GM23338 (cell line): ENCODE measurements at regions not wholly inside any gene's neighbourhood (a gene's known extent, or its start where the extent isn't known, plus 50 kb on each side); places are given as distances from the start of the nearest gene placed in this dataset.

Experiments used
- ATAC-seq: fragments of 200-7000 bp; cut with Tn5 transposase; 3 replicates; pipeline ENCODE4 v1.9.1; 2020
- DNase-seq: peaks from one replicate; pipeline ENCODE4 v3.0.0-alpha.2; 2015; ENCODE audit warnings: low spot score
- H2AFZ ChIP-seq: fragments of 200-600 bp; sonication (generic); 2 replicates; pipeline ENCODE4 v1.8.0; 2016; ENCODE audit warnings: antibody characterized with exemption, mild to moderate bottlenecking, moderate library complexity
- H3F3A ChIP-seq: fragments of 200-600 bp; sonication (generic); replicated peaks from 2 replicates; pipeline ENCODE4 v1.8.0; 2017; ENCODE audit warnings: antibody characterized with exemption, mixed run types, low read depth
- H3K27ac ChIP-seq: fragments of 200-600 bp; sonication (generic); 2 replicates; pipeline ENCODE4 v1.6.1; 2016; ENCODE audit warnings: low read depth
- H3K27me3 ChIP-seq: fragments of 200-600 bp; sonication (generic); 2 replicates; pipeline ENCODE4 v1.8.0; 2016; ENCODE audit warnings: mild to moderate bottlenecking, mixed run types, moderate library complexity; ENCODE audit not compliant: insufficient read depth
- H3K36me3 ChIP-seq: fragments of 200-600 bp; sonication (generic); 2 replicates; pipeline ENCODE4 v1.8.0; 2016; ENCODE audit warnings: mild to moderate bottlenecking; ENCODE audit not compliant: insufficient read depth
- H3K4me1 ChIP-seq: fragments of 200-600 bp; sonication (generic); 2 replicates; pipeline ENCODE4 v1.8.0; 2016; ENCODE audit warnings: mild to moderate bottlenecking, moderate library complexity; ENCODE audit not compliant: insufficient read depth
- H3K4me2 ChIP-seq: fragments of 200-600 bp; sonication (generic); 2 replicates; pipeline ENCODE4 v1.7.1; 2017; ENCODE audit warnings: mixed run types
- H3K4me3 ChIP-seq: fragments of 200-600 bp; sonication (generic); 2 replicates; pipeline ENCODE4 v1.6.1; 2016; ENCODE audit warnings: mixed run types
- H3K79me2 ChIP-seq: fragments of 200-600 bp; sonication (generic); replicated peaks from 2 replicates; pipeline ENCODE4 v1.8.0; 2017; ENCODE audit warnings: mild to moderate bottlenecking; ENCODE audit not compliant: insufficient read depth
- H3K9me2 ChIP-seq: fragments of 200-600 bp; sonication (generic); 2 replicates; pipeline ENCODE4 v1.8.0; 2017; ENCODE audit not compliant: insufficient read depth
- H4K20me1 ChIP-seq: fragments of 200-600 bp; sonication (generic); replicated peaks from 2 replicates; pipeline ENCODE4 v1.8.0; 2017; ENCODE audit warnings: mild to moderate bottlenecking; ENCODE audit not compliant: insufficient read depth
- H3K27ac Mint-ChIP-seq: 2 replicates; pipeline ENCODE4 v1.8.0; 2020; ENCODE audit warnings: inconsistent platforms, mild to moderate bottlenecking, moderate library complexity, mixed read lengths
- H3K27me3 Mint-ChIP-seq: 3 replicates; pipeline ENCODE4 v1.8.0; 2022; ENCODE audit warnings: low read depth, mild to moderate bottlenecking, moderate library complexity, mixed read lengths, inconsistent platforms; ENCODE audit not compliant: insufficient read depth, poor library complexity
- H3K36me3 Mint-ChIP-seq: 3 replicates; pipeline ENCODE4 v1.8.0; 2021; ENCODE audit warnings: low read depth, mild to moderate bottlenecking, inconsistent platforms, moderate library complexity, mixed read lengths
- H3K4me1 Mint-ChIP-seq: 3 replicates; pipeline ENCODE4 v1.8.0; 2020; ENCODE audit warnings: mild to moderate bottlenecking, inconsistent platforms, mixed read lengths
- H3K4me3 Mint-ChIP-seq: 3 replicates; pipeline ENCODE4 v1.8.0; 2021; ENCODE audit warnings: moderate library complexity, mild to moderate bottlenecking, inconsistent platforms, mixed read lengths
- H3K9me3 Mint-ChIP-seq: 3 replicates; pipeline ENCODE4 v1.8.0; 2020; ENCODE audit warnings: moderate library complexity, mild to moderate bottlenecking, inconsistent platforms, mixed read lengths
- CREB1 ChIP-seq: fragments of 250-450 bp; sonication (Bioruptor Pico); IDR thresholded peaks from 2 replicates; pipeline ENCODE4 v1.5.0; 2020; ENCODE audit warnings: low read depth, mild to moderate bottlenecking, moderate library complexity
- EZH2phosphoT487 ChIP-seq: fragments of 200-600 bp; sonication (generic); IDR thresholded peaks from one replicate; pipeline ENCODE4 v1.8.1; 2018; ENCODE audit warnings: antibody characterized with exemption; ENCODE audit not compliant: unreplicated experiment
- JUNB ChIP-seq: IDR thresholded peaks from one replicate; pipeline ENCODE4 v1.6.1; 2016; ENCODE audit warnings: antibody characterized with exemption; ENCODE audit not compliant: unreplicated experiment
- NANOG ChIP-seq: IDR thresholded peaks from 2 replicates; pipeline ENCODE4 v1.6.1; 2016; ENCODE audit warnings: antibody characterized with exemption, borderline replicate concordance
- POLR2AphosphoS5 ChIP-seq: IDR thresholded peaks from 2 replicates; pipeline ENCODE4 v1.6.1; 2016; ENCODE audit warnings: antibody characterized with exemption, low read depth
- STAT1 ChIP-seq: IDR thresholded peaks from one replicate; pipeline ENCODE4 v1.6.1; 2016; ENCODE audit warnings: antibody characterized with exemption; ENCODE audit not compliant: unreplicated experiment
- ZNF114 ChIP-seq: fragments of 250-450 bp; sonication (Bioruptor Pico); IDR thresholded peaks from 2 replicates; pipeline ENCODE4 v1.5.0; 2020; ENCODE audit warnings: mild to moderate bottlenecking, moderate library complexity
- ZNF331 ChIP-seq: fragments of 250-450 bp; sonication (Bioruptor Pico); IDR thresholded peaks from 2 replicates; pipeline ENCODE4 v1.5.0; 2020; ENCODE audit warnings: low read depth, mild to moderate bottlenecking, moderate library complexity
- TF ChIP-seq, protein P1 (sequence below): fragments of 250-450 bp; sonication (Bioruptor Pico); IDR thresholded peaks from 2 replicates; pipeline ENCODE4 v1.5.0; 2020; ENCODE audit warnings: mild to moderate bottlenecking, moderate library complexity
- TF ChIP-seq, protein P2 (sequence below), 2 experiments: fragments of 200-600 bp in 1 of 2; sonication (generic) in 1 of 2; conservative IDR thresholded peaks; 2 replicates each; pipeline versions ENCODE4 v1.5.1 to v1.6.1; 2016 to 2017; ENCODE audit warnings: antibody characterized with exemption in 2 of 2, low read depth in 2 of 2, mild to moderate bottlenecking in 2 of 2, moderate library complexity in 1 of 2
- TF ChIP-seq, protein P3 (sequence below): IDR thresholded peaks from one replicate; pipeline ENCODE4 v1.6.1; 2018; ENCODE audit warnings: antibody characterized with exemption; ENCODE audit not compliant: unreplicated experiment

DNA sequence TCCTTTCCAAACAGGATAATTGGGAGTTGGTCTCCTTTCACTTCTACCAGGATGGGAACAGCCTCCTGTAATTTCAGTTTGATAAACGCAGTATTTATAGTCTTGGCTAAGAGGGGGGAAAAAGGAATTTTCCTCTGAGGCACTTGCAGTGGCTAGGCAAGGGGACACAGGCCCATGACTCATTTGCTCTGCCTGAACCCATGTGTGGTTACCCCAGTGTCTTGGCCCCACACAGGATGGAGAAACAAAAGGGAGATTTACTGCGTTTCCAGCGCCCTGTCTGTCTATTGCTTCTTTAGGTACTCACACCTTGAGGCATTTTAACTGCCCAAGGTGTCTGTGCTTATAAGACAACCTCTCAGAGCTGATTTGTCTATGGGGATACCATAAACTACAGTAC is 74.8 kb upstream of the NEDD9 start (continued):
- TF ChIP-seq, protein P1, sequence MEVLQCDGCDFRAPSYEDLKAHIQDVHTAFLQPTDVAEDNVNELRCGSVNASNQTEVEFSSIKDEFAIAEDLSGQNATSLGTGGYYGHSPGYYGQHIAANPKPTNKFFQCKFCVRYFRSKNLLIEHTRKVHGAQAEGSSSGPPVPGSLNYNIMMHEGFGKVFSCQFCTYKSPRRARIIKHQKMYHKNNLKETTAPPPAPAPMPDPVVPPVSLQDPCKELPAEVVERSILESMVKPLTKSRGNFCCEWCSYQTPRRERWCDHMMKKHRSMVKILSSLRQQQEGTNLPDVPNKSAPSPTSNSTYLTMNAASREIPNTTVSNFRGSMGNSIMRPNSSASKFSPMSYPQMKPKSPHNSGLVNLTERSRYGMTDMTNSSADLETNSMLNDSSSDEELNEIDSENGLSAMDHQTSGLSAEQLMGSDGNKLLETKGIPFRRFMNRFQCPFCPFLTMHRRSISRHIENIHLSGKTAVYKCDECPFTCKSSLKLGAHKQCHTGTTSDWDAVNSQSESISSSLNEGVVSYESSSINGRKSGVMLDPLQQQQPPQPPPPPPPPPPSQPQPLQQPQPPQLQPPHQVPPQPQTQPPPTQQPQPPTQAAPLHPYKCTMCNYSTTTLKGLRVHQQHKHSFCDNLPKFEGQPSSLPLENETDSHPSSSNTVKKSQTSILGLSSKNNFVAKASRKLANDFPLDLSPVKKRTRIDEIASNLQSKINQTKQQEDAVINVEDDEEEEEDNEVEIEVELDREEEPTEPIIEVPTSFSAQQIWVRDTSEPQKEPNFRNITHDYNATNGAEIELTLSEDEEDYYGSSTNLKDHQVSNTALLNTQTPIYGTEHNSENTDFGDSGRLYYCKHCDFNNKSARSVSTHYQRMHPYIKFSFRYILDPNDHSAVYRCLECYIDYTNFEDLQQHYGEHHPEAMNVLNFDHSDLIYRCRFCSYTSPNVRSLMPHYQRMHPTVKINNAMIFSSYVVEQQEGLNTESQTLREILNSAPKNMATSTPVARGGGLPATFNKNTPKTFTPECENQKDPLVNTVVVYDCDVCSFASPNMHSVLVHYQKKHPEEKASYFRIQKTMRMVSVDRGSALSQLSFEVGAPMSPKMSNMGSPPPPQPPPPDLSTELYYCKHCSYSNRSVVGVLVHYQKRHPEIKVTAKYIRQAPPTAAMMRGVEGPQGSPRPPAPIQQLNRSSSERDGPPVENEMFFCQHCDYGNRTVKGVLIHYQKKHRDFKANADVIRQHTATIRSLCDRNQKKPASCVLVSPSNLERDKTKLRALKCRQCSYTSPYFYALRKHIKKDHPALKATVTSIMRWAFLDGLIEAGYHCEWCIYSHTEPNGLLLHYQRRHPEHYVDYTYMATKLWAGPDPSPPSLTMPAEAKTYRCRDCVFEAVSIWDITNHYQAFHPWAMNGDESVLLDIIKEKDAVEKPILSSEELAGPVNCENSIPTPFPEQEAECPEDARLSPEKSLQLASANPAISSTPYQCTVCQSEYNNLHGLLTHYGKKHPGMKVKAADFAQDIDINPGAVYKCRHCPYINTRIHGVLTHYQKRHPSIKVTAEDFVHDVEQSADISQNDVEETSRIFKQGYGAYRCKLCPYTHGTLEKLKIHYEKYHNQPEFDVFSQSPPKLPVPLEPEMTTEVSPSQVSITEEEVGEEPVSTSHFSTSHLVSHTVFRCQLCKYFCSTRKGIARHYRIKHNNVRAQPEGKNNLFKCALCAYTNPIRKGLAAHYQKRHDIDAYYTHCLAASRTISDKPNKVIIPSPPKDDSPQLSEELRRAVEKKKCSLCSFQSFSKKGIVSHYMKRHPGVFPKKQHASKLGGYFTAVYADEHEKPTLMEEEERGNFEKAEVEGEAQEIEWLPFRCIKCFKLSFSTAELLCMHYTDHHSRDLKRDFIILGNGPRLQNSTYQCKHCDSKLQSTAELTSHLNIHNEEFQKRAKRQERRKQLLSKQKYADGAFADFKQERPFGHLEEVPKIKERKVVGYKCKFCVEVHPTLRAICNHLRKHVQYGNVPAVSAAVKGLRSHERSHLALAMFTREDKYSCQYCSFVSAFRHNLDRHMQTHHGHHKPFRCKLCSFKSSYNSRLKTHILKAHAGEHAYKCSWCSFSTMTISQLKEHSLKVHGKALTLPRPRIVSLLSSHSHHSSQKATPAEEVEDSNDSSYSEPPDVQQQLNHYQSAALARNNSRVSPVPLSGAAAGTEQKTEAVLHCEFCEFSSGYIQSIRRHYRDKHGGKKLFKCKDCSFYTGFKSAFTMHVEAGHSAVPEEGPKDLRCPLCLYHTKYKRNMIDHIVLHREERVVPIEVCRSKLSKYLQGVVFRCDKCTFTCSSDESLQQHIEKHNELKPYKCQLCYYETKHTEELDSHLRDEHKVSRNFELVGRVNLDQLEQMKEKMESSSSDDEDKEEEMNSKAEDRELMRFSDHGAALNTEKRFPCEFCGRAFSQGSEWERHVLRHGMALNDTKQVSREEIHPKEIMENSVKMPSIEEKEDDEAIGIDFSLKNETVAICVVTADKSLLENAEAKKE (CRISPR knock-in tag) = no peak
- no peak for TF ChIP-seq ZNF331
- no peak for TF ChIP-seq ZNF114 (CRISPR knock-in tag)
- TF ChIP-seq NANOG = no peak
- no peak for TF ChIP-seq JUNB
- TF ChIP-seq, protein P2, sequence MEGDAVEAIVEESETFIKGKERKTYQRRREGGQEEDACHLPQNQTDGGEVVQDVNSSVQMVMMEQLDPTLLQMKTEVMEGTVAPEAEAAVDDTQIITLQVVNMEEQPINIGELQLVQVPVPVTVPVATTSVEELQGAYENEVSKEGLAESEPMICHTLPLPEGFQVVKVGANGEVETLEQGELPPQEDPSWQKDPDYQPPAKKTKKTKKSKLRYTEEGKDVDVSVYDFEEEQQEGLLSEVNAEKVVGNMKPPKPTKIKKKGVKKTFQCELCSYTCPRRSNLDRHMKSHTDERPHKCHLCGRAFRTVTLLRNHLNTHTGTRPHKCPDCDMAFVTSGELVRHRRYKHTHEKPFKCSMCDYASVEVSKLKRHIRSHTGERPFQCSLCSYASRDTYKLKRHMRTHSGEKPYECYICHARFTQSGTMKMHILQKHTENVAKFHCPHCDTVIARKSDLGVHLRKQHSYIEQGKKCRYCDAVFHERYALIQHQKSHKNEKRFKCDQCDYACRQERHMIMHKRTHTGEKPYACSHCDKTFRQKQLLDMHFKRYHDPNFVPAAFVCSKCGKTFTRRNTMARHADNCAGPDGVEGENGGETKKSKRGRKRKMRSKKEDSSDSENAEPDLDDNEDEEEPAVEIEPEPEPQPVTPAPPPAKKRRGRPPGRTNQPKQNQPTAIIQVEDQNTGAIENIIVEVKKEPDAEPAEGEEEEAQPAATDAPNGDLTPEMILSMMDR (conservative IDR thresholded peaks at IDR 0.05; ENCODE audit: low read depth in 2 of 2) = no peak
- no peak for TF ChIP-seq CREB1

- Histone ChIP-seq H3K4me1 (no peaks in the 10 kb centered on the region), H3K36me3 (no peaks in the 10 kb centered on the region), H3K79me2 (no peaks in the 10 kb centered on the region), H3F3A (no peaks in the 10 kb centered on the region), H3K9me2 (0 out of 2 replicates have a peak, but pooled peaks cover 3% of the 10 kb centered on the region), H3K27me3 (no peaks in the 10 kb centered on the region), H3K4me2 (no peak overlapping the region), H4K20me1 (no peaks in the 10 kb centered on the region), H3K27ac (no peak overlapping the region), H2AFZ (no peak overlapping the region), H3K4me3 (no peak overlapping the region)
- H3K36me3 Mint-ChIP-seq = peaks cover 4% of the 10 kb centered on the region
- H3K4me1 Mint-ChIP-seq = no peaks in the 10 kb centered on the region
- H3K27me3 Mint-ChIP-seq = peaks cover 2% of the 10 kb centered on the region
- DNase-seq (no peak), ATAC-seq (no peak)
- no peak overlapping the region for H3K27ac Mint-ChIP-seq
- H3K9me3 Mint-ChIP-seq = peaks cover 8% of the 10 kb centered on the region
- no peak overlapping the region for H3K4me3 Mint-ChIP-seq
- TF ChIP-seq NANOG = no peak
- no peak for TF ChIP-seq STAT1
- no peak for TF ChIP-seq ZNF114 (CRISPR knock-in tag)
- TF ChIP-seq, protein P3, sequence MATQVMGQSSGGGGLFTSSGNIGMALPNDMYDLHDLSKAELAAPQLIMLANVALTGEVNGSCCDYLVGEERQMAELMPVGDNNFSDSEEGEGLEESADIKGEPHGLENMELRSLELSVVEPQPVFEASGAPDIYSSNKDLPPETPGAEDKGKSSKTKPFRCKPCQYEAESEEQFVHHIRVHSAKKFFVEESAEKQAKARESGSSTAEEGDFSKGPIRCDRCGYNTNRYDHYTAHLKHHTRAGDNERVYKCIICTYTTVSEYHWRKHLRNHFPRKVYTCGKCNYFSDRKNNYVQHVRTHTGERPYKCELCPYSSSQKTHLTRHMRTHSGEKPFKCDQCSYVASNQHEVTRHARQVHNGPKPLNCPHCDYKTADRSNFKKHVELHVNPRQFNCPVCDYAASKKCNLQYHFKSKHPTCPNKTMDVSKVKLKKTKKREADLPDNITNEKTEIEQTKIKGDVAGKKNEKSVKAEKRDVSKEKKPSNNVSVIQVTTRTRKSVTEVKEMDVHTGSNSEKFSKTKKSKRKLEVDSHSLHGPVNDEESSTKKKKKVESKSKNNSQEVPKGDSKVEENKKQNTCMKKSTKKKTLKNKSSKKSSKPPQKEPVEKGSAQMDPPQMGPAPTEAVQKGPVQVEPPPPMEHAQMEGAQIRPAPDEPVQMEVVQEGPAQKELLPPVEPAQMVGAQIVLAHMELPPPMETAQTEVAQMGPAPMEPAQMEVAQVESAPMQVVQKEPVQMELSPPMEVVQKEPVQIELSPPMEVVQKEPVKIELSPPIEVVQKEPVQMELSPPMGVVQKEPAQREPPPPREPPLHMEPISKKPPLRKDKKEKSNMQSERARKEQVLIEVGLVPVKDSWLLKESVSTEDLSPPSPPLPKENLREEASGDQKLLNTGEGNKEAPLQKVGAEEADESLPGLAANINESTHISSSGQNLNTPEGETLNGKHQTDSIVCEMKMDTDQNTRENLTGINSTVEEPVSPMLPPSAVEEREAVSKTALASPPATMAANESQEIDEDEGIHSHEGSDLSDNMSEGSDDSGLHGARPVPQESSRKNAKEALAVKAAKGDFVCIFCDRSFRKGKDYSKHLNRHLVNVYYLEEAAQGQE = no peak
- no peak for TF ChIP-seq POLR2AphosphoS5
- no peak for TF ChIP-seq EZH2phosphoT487
Measured at GRCh38 chr6:11304946-11305345, 72.5 kb upstream of the NEDD9 start.
